ENCODE measurements at regions not wholly inside any gene's neighbourhood (a gene's known extent, or its start where the extent isn't known, plus 50 kb on each side); places are given as distances from the start of the nearest gene placed in this dataset.

DNA sequence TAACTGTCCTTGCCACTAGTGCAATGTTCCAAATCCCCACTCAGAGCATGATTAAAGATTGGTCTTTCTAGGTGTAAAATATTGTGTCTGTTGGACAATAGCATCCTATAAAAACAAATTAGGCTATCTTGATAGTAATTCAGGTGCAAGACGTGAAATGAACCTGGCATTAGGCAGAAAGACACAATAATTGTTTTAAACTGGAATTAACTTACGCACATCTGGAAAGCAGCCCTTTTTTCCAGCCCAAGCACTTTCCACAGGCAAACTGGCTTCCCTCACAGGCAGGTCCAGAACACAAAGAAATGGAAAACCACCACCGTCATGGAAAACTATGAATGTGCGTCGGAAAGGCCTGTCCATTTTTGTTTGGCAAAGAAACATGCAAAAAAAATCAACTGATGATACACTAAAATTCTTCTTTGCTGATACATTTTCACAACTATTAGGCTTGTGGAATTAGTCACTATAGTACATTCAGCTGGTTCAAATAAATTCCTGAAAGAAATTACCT lies 474.7 kb upstream of the IL12A start:
- TF ChIP-seq, protein P1, sequence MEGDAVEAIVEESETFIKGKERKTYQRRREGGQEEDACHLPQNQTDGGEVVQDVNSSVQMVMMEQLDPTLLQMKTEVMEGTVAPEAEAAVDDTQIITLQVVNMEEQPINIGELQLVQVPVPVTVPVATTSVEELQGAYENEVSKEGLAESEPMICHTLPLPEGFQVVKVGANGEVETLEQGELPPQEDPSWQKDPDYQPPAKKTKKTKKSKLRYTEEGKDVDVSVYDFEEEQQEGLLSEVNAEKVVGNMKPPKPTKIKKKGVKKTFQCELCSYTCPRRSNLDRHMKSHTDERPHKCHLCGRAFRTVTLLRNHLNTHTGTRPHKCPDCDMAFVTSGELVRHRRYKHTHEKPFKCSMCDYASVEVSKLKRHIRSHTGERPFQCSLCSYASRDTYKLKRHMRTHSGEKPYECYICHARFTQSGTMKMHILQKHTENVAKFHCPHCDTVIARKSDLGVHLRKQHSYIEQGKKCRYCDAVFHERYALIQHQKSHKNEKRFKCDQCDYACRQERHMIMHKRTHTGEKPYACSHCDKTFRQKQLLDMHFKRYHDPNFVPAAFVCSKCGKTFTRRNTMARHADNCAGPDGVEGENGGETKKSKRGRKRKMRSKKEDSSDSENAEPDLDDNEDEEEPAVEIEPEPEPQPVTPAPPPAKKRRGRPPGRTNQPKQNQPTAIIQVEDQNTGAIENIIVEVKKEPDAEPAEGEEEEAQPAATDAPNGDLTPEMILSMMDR (IDR thresholded peaks at IDR 0.05; ENCODE audit: low read length) = no peak
- TF ChIP-seq EZH2 (optimal IDR thresholded peaks at IDR 0.05; ENCODE audit: low read depth, low read length) = no peak

All from MM.1S (cell line).